ENCODE measurements at regions not wholly inside any gene's neighbourhood (a gene's known extent, or its start where the extent isn't known, plus 50 kb on each side); places are given as distances from the start of the nearest gene placed in this dataset.

- TF ChIP-seq, protein P1, sequence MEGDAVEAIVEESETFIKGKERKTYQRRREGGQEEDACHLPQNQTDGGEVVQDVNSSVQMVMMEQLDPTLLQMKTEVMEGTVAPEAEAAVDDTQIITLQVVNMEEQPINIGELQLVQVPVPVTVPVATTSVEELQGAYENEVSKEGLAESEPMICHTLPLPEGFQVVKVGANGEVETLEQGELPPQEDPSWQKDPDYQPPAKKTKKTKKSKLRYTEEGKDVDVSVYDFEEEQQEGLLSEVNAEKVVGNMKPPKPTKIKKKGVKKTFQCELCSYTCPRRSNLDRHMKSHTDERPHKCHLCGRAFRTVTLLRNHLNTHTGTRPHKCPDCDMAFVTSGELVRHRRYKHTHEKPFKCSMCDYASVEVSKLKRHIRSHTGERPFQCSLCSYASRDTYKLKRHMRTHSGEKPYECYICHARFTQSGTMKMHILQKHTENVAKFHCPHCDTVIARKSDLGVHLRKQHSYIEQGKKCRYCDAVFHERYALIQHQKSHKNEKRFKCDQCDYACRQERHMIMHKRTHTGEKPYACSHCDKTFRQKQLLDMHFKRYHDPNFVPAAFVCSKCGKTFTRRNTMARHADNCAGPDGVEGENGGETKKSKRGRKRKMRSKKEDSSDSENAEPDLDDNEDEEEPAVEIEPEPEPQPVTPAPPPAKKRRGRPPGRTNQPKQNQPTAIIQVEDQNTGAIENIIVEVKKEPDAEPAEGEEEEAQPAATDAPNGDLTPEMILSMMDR (IDR thresholded peaks at IDR 0.05) = no peak
These were observed 527.6 kb upstream of the MEX3C start for GRCh38 chr18:51724790-51725721.

DNA sequence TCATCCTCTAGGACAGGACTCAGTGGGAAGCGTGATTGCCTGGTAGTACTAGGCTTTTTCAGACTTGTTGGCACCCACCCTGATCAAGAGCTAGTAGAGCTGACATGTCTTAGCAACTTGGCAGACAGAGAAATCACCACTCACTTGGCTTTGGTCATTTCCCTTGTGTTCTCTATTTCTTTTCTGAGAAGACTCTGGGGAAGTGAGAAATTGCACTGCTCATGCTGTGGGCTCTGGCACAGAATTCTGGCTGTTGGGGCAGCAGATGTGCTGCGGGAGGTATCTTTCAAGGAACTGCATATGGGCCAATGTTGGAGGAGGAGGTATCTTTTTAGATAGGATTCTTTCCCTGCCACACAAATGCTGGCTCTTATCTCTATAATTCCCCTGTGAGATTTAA, 529.1 kb upstream of the MEX3C start:
- TF ChIP-seq, protein P1 (IDR thresholded peaks at IDR 0.05) = no peak

- TF ChIP-seq, protein P1 (IDR thresholded peaks at IDR 0.05) = no peak
These were observed 530.3 kb upstream of the MEX3C start for GRCh38 chr18:51727780-51728179.

GRCh38 chr18:51731070-51731469, 533.6 kb upstream of the MEX3C start:
- TF ChIP-seq, protein P1 (IDR thresholded peaks at IDR 0.05) = no peak

DNA sequence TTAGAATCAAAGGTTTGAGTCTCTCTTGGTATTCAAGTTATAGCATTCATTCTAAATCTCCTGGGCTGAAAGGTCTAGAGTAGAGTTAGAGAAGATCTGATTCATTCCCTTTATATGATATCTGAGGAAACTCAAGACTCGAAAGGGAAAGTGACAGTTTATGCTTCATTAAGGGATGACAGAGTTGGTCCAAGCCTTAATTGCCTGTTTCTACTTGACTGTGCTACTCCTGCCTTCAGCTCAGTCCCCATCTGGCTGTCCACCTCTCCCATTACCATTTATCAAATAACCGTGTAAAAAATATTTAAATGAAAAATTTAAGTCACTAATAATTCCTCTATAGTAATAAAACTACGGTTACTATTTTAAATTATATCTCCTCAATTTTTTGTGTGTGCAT, 537.1 kb upstream of the MEX3C start:
- TF ChIP-seq, protein P1 (IDR thresholded peaks at IDR 0.05) = no peak

DNA sequence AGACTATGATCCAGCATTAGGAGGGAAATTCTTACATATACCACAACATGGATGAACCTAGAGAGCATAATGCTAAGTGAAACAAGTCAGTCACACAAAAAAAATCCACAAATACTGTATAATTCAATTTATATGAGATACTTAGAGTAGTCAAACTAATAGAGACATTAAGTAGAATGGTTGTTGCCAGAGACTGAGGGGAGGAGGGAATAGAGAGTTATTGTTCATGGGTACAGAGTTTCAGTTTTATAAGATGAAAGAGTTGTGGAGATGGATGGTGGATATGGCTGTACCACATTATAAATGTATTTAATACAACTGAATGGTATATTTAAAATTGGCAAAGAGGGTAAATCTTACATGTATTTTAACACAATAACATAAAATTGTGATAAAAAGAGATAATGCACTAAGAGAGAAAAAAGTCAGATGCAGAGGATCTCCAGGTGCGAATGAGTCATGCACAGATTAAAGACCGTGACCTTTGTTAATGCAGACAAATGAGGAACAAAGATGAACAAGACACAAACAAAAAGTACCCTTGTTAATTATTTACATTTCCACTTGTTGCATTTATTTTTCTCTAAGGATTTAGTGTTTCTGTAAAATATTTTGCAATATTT, 541.7 kb upstream of the MEX3C start:
- TF ChIP-seq, protein P1 (IDR thresholded peaks at IDR 0.05) = no peak

DNA sequence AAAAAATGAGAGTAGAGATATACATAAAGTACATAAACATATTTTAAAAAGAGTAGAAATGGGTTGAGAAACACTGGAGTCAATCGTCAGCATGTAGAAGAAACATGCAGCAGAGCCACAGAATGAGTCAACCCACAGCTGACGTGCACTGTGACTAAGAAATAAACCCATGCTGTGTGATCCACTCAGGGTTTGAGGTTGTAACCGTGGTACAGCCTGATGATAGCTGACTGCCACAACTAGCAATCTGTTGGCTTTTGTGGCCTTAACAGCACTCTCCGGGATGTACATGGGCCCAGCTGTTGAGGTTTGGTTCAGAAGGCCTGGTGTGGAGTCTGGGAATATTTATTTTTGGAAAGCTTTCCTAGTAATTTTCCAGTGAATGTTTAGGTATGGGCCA, 554.4 kb upstream of the MEX3C start:
- TF ChIP-seq, protein P1 (IDR thresholded peaks at IDR 0.05) = no peak

Measured in LNCAP (cell line).